IMR-90 (cell line): ENCODE measurements at regions not wholly inside any gene's neighbourhood (a gene's known extent, or its start where the extent isn't known, plus 50 kb on each side); places are given as distances from the start of the nearest gene placed in this dataset.

Source experiments
- BHLHE40 ChIP-seq: fragments of 150-350 bp; IDR thresholded peaks from 2 replicates; pipeline ENCODE4 v1.6.1; 2016; ENCODE audit warnings: mild to moderate bottlenecking, low read depth, low read length
- MAFK ChIP-seq: IDR thresholded peaks from 2 replicates; pipeline ENCODE4 v1.6.1; 2012; ENCODE audit warnings: low read depth, low read length, improper control_type of control experiment
- MXI1 ChIP-seq: IDR thresholded peaks from 2 replicates; pipeline ENCODE4 v1.6.1; 2012; ENCODE audit warnings: low read depth, mild to moderate bottlenecking, low read length, moderate library complexity, borderline replicate concordance
- POLR2A ChIP-seq: IDR thresholded peaks from 2 replicates; pipeline ENCODE4 v1.6.1; 2012; ENCODE audit warnings: mild to moderate bottlenecking, low read depth, low read length
- RFX5 ChIP-seq: IDR thresholded peaks from 2 replicates; pipeline ENCODE4 v1.8.0; 2012; ENCODE audit warnings: low read depth, mild to moderate bottlenecking, low read length, moderate library complexity
- TF ChIP-seq, protein P1 (sequence below): conservative IDR thresholded peaks from 2 replicates; pipeline ENCODE4 v1.5.1; 2012; ENCODE audit warnings: mild to moderate bottlenecking, low read depth, low read length, improper control_type of control experiment
- TF ChIP-seq, protein P2 (sequence below): fragments of 150-350 bp; IDR thresholded peaks from 2 replicates; pipeline ENCODE4 v1.6.1; 2017; ENCODE audit warnings: mild to moderate bottlenecking, antibody characterized with exemption, low read length, low read depth

GRCh38 chrX:43580621-43581020 lies 75.5 kb upstream of the MAOA start:
- TF ChIP-seq, protein P1, sequence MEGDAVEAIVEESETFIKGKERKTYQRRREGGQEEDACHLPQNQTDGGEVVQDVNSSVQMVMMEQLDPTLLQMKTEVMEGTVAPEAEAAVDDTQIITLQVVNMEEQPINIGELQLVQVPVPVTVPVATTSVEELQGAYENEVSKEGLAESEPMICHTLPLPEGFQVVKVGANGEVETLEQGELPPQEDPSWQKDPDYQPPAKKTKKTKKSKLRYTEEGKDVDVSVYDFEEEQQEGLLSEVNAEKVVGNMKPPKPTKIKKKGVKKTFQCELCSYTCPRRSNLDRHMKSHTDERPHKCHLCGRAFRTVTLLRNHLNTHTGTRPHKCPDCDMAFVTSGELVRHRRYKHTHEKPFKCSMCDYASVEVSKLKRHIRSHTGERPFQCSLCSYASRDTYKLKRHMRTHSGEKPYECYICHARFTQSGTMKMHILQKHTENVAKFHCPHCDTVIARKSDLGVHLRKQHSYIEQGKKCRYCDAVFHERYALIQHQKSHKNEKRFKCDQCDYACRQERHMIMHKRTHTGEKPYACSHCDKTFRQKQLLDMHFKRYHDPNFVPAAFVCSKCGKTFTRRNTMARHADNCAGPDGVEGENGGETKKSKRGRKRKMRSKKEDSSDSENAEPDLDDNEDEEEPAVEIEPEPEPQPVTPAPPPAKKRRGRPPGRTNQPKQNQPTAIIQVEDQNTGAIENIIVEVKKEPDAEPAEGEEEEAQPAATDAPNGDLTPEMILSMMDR, result no peak
- TF ChIP-seq RFX5, result no peak
- no peak for TF ChIP-seq POLR2A
- TF ChIP-seq BHLHE40, result no peak
- no peak for TF ChIP-seq MXI1
- no peak for TF ChIP-seq MAFK
- TF ChIP-seq, protein P2, sequence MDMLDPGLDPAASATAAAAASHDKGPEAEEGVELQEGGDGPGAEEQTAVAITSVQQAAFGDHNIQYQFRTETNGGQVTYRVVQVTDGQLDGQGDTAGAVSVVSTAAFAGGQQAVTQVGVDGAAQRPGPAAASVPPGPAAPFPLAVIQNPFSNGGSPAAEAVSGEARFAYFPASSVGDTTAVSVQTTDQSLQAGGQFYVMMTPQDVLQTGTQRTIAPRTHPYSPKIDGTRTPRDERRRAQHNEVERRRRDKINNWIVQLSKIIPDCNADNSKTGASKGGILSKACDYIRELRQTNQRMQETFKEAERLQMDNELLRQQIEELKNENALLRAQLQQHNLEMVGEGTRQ, result no peak
